ENCODE measurements at regions not wholly inside any gene's neighbourhood (a gene's known extent, or its start where the extent isn't known, plus 50 kb on each side); places are given as distances from the start of the nearest gene placed in this dataset.

DNA sequence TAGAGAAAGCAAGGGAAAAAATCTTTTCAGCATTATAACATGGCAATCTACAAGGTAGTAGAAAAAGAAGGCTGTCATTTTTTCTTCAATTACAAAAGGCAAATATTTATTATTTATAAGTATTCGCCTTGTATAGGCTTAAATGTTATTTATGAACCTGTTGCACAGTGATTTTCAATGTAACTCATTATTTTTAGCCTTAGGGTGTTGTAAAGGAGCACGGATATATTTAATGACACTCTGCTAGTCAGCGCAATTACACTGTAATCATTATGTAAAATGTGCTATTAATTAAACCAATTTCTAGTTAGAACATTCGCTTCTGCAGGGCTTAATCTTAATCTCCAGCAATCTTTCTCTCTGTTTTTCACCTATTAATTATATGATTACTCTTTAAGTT is 145.0 kb downstream of the ATG4C start:
- Histone ChIP-seq H3K9me3 (replicated peaks; ENCODE audit: insufficient read depth, low read length) (no peaks in the 10 kb centered on the region), H3K9me2 (replicated peaks; ENCODE audit: insufficient read depth, low read length) (no peaks in the 10 kb centered on the region), H3K4me1 (ENCODE audit: low read length) (no peaks in the 10 kb centered on the region), H4K20me1 (ENCODE audit: insufficient read depth, low read length) (no peaks in the 10 kb centered on the region), H2AFZ (ENCODE audit: low read length) (no peak overlapping the region), H3F3A (ENCODE audit: insufficient read depth, low read length) (no peaks in the 10 kb centered on the region), H3K36me3 (replicated peaks; ENCODE audit: insufficient read depth, low read length) (no peaks in the 10 kb centered on the region), H3K79me2 (ENCODE audit: low read length) (no peaks in the 10 kb centered on the region), H3K4me2 (ENCODE audit: low read depth, low read length) (no peak overlapping the region), H3K27me3 (replicated peaks; ENCODE audit: insufficient read depth, low read length) (no peaks in the 10 kb centered on the region), H3K4me3 (ENCODE audit: low read length) (no peak overlapping the region), H3K9ac (ENCODE audit: low read length) (no peak overlapping the region), H3K27ac (ENCODE audit: low read length) (no peak overlapping the region)
- TF ChIP-seq, protein P1, sequence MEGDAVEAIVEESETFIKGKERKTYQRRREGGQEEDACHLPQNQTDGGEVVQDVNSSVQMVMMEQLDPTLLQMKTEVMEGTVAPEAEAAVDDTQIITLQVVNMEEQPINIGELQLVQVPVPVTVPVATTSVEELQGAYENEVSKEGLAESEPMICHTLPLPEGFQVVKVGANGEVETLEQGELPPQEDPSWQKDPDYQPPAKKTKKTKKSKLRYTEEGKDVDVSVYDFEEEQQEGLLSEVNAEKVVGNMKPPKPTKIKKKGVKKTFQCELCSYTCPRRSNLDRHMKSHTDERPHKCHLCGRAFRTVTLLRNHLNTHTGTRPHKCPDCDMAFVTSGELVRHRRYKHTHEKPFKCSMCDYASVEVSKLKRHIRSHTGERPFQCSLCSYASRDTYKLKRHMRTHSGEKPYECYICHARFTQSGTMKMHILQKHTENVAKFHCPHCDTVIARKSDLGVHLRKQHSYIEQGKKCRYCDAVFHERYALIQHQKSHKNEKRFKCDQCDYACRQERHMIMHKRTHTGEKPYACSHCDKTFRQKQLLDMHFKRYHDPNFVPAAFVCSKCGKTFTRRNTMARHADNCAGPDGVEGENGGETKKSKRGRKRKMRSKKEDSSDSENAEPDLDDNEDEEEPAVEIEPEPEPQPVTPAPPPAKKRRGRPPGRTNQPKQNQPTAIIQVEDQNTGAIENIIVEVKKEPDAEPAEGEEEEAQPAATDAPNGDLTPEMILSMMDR (IDR thresholded peaks at IDR 0.05; ENCODE audit: low read length) = no peak
- TF ChIP-seq EZH2phosphoT487 (IDR thresholded peaks at IDR 0.05; ENCODE audit: low read length) = no peak
- no peak for TF ChIP-seq EZH2 (optimal IDR thresholded peaks at IDR 0.05; ENCODE audit: low read depth, low read length)
- no peak for DNase-seq

DNA sequence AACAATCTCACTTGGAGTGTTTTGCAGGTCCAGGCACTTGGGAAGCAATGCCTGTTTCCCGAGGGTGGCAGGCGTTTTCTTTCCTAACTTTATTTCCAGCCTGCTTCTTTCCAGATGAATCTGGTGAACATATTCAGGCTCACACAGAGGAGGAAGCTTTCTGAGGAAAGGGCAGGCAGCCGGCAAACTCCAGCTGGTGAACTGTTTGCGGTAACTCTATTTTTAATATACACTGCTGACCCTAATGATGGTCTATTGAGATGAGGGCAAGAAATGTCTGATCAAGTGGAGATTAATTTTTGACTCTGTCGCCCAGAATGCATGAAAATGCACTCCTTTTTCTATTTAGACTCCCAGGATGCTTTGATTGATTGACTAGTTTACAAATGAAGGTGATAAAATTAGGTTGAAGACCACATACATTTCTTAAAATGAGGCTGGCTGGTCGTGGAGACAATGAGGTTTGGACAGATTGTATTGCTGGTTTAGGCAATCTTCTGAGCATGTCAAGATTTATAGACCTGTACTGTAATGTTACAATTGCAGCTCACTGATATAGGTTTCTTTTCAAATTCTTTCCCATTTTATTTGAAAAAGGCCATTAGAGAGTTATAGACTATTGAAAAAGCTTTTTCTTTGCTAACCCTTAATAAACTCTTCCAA is 153.8 kb downstream of the ATG4C start:
- no peak overlapping the region for H2AFZ ChIP-seq (ENCODE audit: low read length)

DNA sequence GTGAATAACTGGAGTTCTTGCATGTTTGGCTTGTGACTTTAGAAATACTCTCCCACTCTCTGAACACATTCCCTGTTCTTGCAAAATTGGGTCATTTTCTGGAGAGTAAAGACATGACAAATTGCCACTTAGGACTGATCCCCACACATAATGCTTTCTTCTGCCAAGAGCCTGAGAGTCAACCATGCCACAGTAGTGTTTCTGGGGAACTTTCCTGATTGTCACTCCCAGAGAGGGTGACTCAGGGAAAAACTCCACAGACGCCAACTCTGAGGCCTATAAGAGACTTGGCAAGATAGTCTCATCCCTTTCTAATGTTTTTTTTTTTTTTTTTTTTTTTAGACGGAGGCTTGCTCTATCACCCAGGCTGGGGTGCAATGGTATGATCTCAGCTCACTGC is 157.8 kb downstream of the ATG4C start:
- H3K4me3 ChIP-seq (ENCODE audit: low read length) = no peak overlapping the region
- H3K27me3 ChIP-seq (replicated peaks; ENCODE audit: insufficient read depth, low read length) = no peaks in the 10 kb centered on the region
- H3K36me3 ChIP-seq (replicated peaks; ENCODE audit: insufficient read depth, low read length) = no peaks in the 10 kb centered on the region
- no peaks in the 10 kb centered on the region for H4K20me1 ChIP-seq (ENCODE audit: insufficient read depth, low read length)
- no peak overlapping the region for H2AFZ ChIP-seq (ENCODE audit: low read length)
- no peak overlapping the region for H3K4me2 ChIP-seq (ENCODE audit: low read depth, low read length)
- H3K9me2 ChIP-seq (replicated peaks; ENCODE audit: insufficient read depth, low read length) = no peaks in the 10 kb centered on the region
- no peaks in the 10 kb centered on the region for H3K79me2 ChIP-seq (ENCODE audit: low read length)
- H3K27ac ChIP-seq (ENCODE audit: low read length) = no peak overlapping the region
- H3K4me1 ChIP-seq (ENCODE audit: low read length) = no peaks in the 10 kb centered on the region
- H3K9me3 ChIP-seq (replicated peaks; ENCODE audit: insufficient read depth, low read length) = no peaks in the 10 kb centered on the region
- no peak for TF ChIP-seq EZH2phosphoT487 (IDR thresholded peaks at IDR 0.05; ENCODE audit: low read length)
- no peak overlapping the region for H3K9ac ChIP-seq (ENCODE audit: low read length)
- H3F3A ChIP-seq (ENCODE audit: insufficient read depth, low read length) = no peaks in the 10 kb centered on the region
- DNase-seq = no peak

More for the DNA sequence above, 153.8 kb downstream of the ATG4C start:
- H3K79me2 ChIP-seq (ENCODE audit: low read length) = no peaks in the 10 kb centered on the region
- no peak overlapping the region for H3K27ac ChIP-seq (ENCODE audit: low read length)
- H3K9me3 ChIP-seq (replicated peaks; ENCODE audit: insufficient read depth, low read length) = no peaks in the 10 kb centered on the region
- H3F3A ChIP-seq (ENCODE audit: insufficient read depth, low read length) = no peaks in the 10 kb centered on the region
- no peaks in the 10 kb centered on the region for H3K9me2 ChIP-seq (replicated peaks; ENCODE audit: insufficient read depth, low read length)
- H3K4me1 ChIP-seq (ENCODE audit: low read length) = no peaks in the 10 kb centered on the region
- TF ChIP-seq, protein P1 (IDR thresholded peaks at IDR 0.05; ENCODE audit: low read length) = no peak
- no peak for TF ChIP-seq EZH2 (optimal IDR thresholded peaks at IDR 0.05; ENCODE audit: low read depth, low read length)
- TF ChIP-seq EZH2phosphoT487 (IDR thresholded peaks at IDR 0.05; ENCODE audit: low read length) = no peak
- DNase-seq = no peak
- H3K4me3 ChIP-seq (ENCODE audit: low read length) = no peak overlapping the region
- H3K27me3 ChIP-seq (replicated peaks; ENCODE audit: insufficient read depth, low read length) = no peaks in the 10 kb centered on the region
- no peaks in the 10 kb centered on the region for H4K20me1 ChIP-seq (ENCODE audit: insufficient read depth, low read length)
- no peaks in the 10 kb centered on the region for H3K36me3 ChIP-seq (replicated peaks; ENCODE audit: insufficient read depth, low read length)
- no peak overlapping the region for H3K9ac ChIP-seq (ENCODE audit: low read length)
- no peak overlapping the region for H3K4me2 ChIP-seq (ENCODE audit: low read depth, low read length)

DNA sequence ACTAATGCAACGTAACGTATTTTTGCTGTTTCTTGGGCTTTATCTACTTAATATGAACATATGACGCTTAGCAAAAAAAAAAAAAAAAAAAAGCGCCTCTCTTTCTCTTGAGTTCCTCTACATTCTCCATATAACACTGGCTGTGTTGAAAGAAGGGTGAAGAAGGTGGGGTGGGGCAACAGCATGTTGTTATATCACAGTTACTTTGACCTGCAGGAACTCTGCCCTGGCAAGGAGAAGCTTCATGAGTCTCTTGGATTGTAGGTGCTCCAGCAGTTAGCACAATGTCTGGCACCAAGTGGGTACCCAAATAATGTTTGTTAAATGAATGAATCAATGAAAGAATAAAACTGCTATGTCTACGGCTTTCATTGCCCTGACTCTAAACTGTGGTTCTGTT is 162.6 kb downstream of the ATG4C start:
- Histone ChIP-seq H3K27ac (ENCODE audit: low read length) (no peak overlapping the region), H3K9me3 (replicated peaks; ENCODE audit: insufficient read depth, low read length) (no peaks in the 10 kb centered on the region), H4K20me1 (ENCODE audit: insufficient read depth, low read length) (no peaks in the 10 kb centered on the region), H3K4me2 (ENCODE audit: low read depth, low read length) (no peak overlapping the region), H3K27me3 (replicated peaks; ENCODE audit: insufficient read depth, low read length) (no peaks in the 10 kb centered on the region), H3F3A (ENCODE audit: insufficient read depth, low read length) (no peaks in the 10 kb centered on the region), H3K36me3 (replicated peaks; ENCODE audit: insufficient read depth, low read length) (no peaks in the 10 kb centered on the region), H3K4me3 (ENCODE audit: low read length) (no peak overlapping the region), H2AFZ (ENCODE audit: low read length) (no peak overlapping the region), H3K9ac (ENCODE audit: low read length) (no peak overlapping the region), H3K9me2 (replicated peaks; ENCODE audit: insufficient read depth, low read length) (no peaks in the 10 kb centered on the region), H3K4me1 (ENCODE audit: low read length) (no peaks in the 10 kb centered on the region), H3K79me2 (ENCODE audit: low read length) (no peaks in the 10 kb centered on the region)
- no peak for DNase-seq
- TF ChIP-seq EZH2phosphoT487 (IDR thresholded peaks at IDR 0.05; ENCODE audit: low read length) (no peak), EZH2 (optimal IDR thresholded peaks at IDR 0.05; ENCODE audit: low read depth, low read length) (no peak)
- TF ChIP-seq, protein P1 (IDR thresholded peaks at IDR 0.05; ENCODE audit: low read length) = no peak
